Liver (tissue), 8 donors: ENCODE measurements at regions not wholly inside any gene's neighbourhood (a gene's known extent, or its start where the extent isn't known, plus 50 kb on each side); places are given as distances from the start of the nearest gene placed in this dataset.

Experiments used
- DNase-seq: peaks from one replicate; pipeline ENCODE4 v3.0.0-alpha.2; 2017; ENCODE audit warnings: low spot score
- H3K27ac ChIP-seq, 2 donors: one replicate each; pipeline ENCODE4 v1.7.0; 2013; ENCODE audit warnings: inconsistent platforms in 2 of 2, low read length in 2 of 2, control low read depth in 1 of 2, low read depth in 1 of 2, mild to moderate bottlenecking in 1 of 2
- H3K27me3 ChIP-seq, 4 donors: one replicate each; pipeline versions ENCODE4 v1.6.1 to v1.7.0; 2013; ENCODE audit warnings: low read length in 3 of 4, inconsistent platforms in 1 of 4, mild to moderate bottlenecking in 1 of 4, moderate library complexity in 1 of 4; ENCODE audit not compliant: control insufficient read depth in 4 of 4, insufficient read depth in 4 of 4
- H3K36me3 ChIP-seq, 4 donors: one replicate each; pipeline versions ENCODE4 v1.6.1 to v1.7.0; 2013; ENCODE audit warnings: low read length in 3 of 4, mild to moderate bottlenecking in 3 of 4, low read depth in 1 of 4, moderate library complexity in 1 of 4; ENCODE audit not compliant: control insufficient read depth in 4 of 4, insufficient read depth in 3 of 4
- H3K4me1 ChIP-seq, 4 donors: one replicate each; pipeline versions ENCODE4 v1.6.1 to v1.7.0; 2013; ENCODE audit warnings: low read length in 3 of 4, mild to moderate bottlenecking in 3 of 4, moderate library complexity in 1 of 4; ENCODE audit not compliant: control insufficient read depth in 4 of 4, insufficient read depth in 4 of 4
- H3K4me3 ChIP-seq, 3 donors: one replicate each; pipeline versions ENCODE4 v1.6.1 to v1.7.0; 2013; ENCODE audit warnings: low read length in 3 of 3, control low read depth in 1 of 3, low read depth in 1 of 3, mild to moderate bottlenecking in 1 of 3
- H3K9ac ChIP-seq, 2 donors: one replicate each; pipeline ENCODE4 v1.7.0; 2013; ENCODE audit warnings: low read length in 2 of 2, mild to moderate bottlenecking in 2 of 2, moderate library complexity in 2 of 2, control low read depth in 1 of 2, low read depth in 1 of 2
- H3K9me3 ChIP-seq, 4 donors: one replicate each; pipeline versions ENCODE4 v1.6.1 to v1.7.0; 2013; ENCODE audit warnings: low read length in 3 of 4; ENCODE audit not compliant: control insufficient read depth in 4 of 4
- ATF3 ChIP-seq: IDR thresholded peaks from 2 replicates; pipeline ENCODE4 v1.6.1; 2016; ENCODE audit warnings: antibody characterized with exemption
- CTCF ChIP-seq: fragments of 150-350 bp; IDR thresholded peaks from 2 replicates; pipeline ENCODE4 v1.5.1; 2017; ENCODE audit warnings: improper control_type of control experiment, low read depth, low read length; ENCODE audit not compliant: missing input control
- EGR1 ChIP-seq, 2 donors: IDR thresholded peaks; 2 replicates each; pipeline ENCODE4 v1.6.1; 2016 to 2018; ENCODE audit warnings: antibody characterized with exemption in 2 of 2, low read depth in 2 of 2
- FOXA1 ChIP-seq: IDR thresholded peaks from 2 replicates; pipeline ENCODE4 v1.6.1; 2016; ENCODE audit warnings: antibody characterized with exemption
- FOXA2 ChIP-seq: IDR thresholded peaks from 2 replicates; pipeline ENCODE4 v1.6.1; 2016; ENCODE audit warnings: antibody characterized with exemption
- HNF4A ChIP-seq, 2 donors: conservative IDR thresholded peaks; 2 replicates each; pipeline ENCODE4 v1.6.1; 2016; ENCODE audit warnings: antibody characterized with exemption in 2 of 2, mild to moderate bottlenecking in 2 of 2
- HNF4G ChIP-seq: IDR thresholded peaks from 2 replicates; pipeline ENCODE4 v1.6.1; 2016; ENCODE audit warnings: antibody characterized with exemption
- JUND ChIP-seq, 2 donors: IDR thresholded peaks; 2 replicates each; pipeline ENCODE4 v1.6.1; 2016; ENCODE audit warnings: antibody characterized with exemption in 2 of 2
- MAX ChIP-seq: IDR thresholded peaks from 2 replicates; pipeline ENCODE4 v1.6.1; 2016; ENCODE audit warnings: antibody characterized with exemption
- NR2F2 ChIP-seq: IDR thresholded peaks from 2 replicates; pipeline ENCODE4 v1.6.1; 2016; ENCODE audit warnings: antibody characterized with exemption
- RAD21 ChIP-seq, 2 donors: IDR thresholded peaks; 2 replicates each; pipeline ENCODE4 v1.6.1; 2016; ENCODE audit warnings: antibody characterized with exemption in 2 of 2, mild to moderate bottlenecking in 2 of 2
- REST ChIP-seq: IDR thresholded peaks from 2 replicates; pipeline ENCODE4 v1.6.1; 2016; ENCODE audit warnings: antibody characterized with exemption, mild to moderate bottlenecking
- RXRA ChIP-seq, 2 donors: IDR thresholded peaks; 2 replicates each; pipeline ENCODE4 v1.6.1; 2017 to 2018; ENCODE audit warnings: antibody characterized with exemption in 2 of 2, mild to moderate bottlenecking in 1 of 2
- SP1 ChIP-seq: IDR thresholded peaks from 2 replicates; pipeline ENCODE4 v1.6.1; 2018; ENCODE audit warnings: antibody characterized with exemption, mild to moderate bottlenecking
- TAF1 ChIP-seq: conservative IDR thresholded peaks from 2 replicates; pipeline ENCODE4 v1.6.1; 2016; ENCODE audit warnings: antibody characterized with exemption, mild to moderate bottlenecking
- YY1 ChIP-seq: IDR thresholded peaks from 2 replicates; pipeline ENCODE4 v1.6.1; 2016; ENCODE audit warnings: antibody characterized with exemption, mild to moderate bottlenecking
- ZBTB33 ChIP-seq: IDR thresholded peaks from 2 replicates; pipeline ENCODE4 v1.6.1; 2016; ENCODE audit warnings: antibody characterized with exemption
- WGBS: extraction: QIAGEN DNeasy Blood & Tissue Kit; methylation state at CpG from one replicate; pipeline ENCODE4 v1.1.7; 2013; 5-methylcytosine and 5-hydroxymethylcytosine counted together
- donor health status: healthy.
- donor health status: healthy.
- donor health status: healthy.
- donor health status: healthy.
- donor health status: healthy.

- Histone ChIP-seq H3K9me3 (no peaks in the 10 kb centered on the region), H3K9ac (no peak overlapping the region), H3K4me1 (no peaks in the 10 kb centered on the region), H3K27ac (no peak overlapping the region), H3K36me3 (no peaks in the 10 kb centered on the region), H3K27me3 (no peaks in the 10 kb centered on the region), H3K4me3 (no peak overlapping the region)
- DNase-seq, result no peak
- TF ChIP-seq HNF4A (conservative IDR thresholded peaks at IDR 0.05) (no peak), EGR1 (IDR thresholded peaks at IDR 0.05; ENCODE audit: low read depth in 2 of 2) (no peak), RAD21 (IDR thresholded peaks at IDR 0.05) (no peak), SP1 (no peak), REST (no peak), YY1 (no peak), CTCF (no peak), RXRA (IDR thresholded peaks at IDR 0.05) (no peak), HNF4G (no peak), ZBTB33 (no peak), NR2F2 (no peak), ATF3 (no peak), FOXA2 (no peak), JUND (IDR thresholded peaks at IDR 0.05) (no peak), MAX (no peak), TAF1 (no peak), FOXA1 (no peak)
- WGBS, result 79% methylated on average over 3 of the region's 3 CpGs
These were observed 365.7 kb upstream of the USP24 start for GRCh38 chr1:55580845-55581332.
